ENCODE measurements at regions not wholly inside any gene's neighbourhood (a gene's known extent, or its start where the extent isn't known, plus 50 kb on each side); places are given as distances from the start of the nearest gene placed in this dataset.

GRCh38 chr2:125853626-125854025, 802.3 kb upstream of the GYPC start:
- no peak for TF ChIP-seq CTCF (conservative IDR thresholded peaks at IDR 0.05)
- no peak overlapping the region for H3K27ac ChIP-seq

- no peak for TF ChIP-seq CTCF (conservative IDR thresholded peaks at IDR 0.05)
Measured at GRCh38 chr2:125855204-125855603, 800.8 kb upstream of the GYPC start.

GRCh38 chr2:125857971-125858794, 797.8 kb upstream of the GYPC start:
- no peak for TF ChIP-seq CTCF (conservative IDR thresholded peaks at IDR 0.05)
- H3K27ac ChIP-seq: no peak overlapping the region

More at GRCh38 chr2:125855204-125855603, 800.8 kb upstream of the GYPC start:
- H3K27ac ChIP-seq: no peak overlapping the region

- TF ChIP-seq CTCF (conservative IDR thresholded peaks at IDR 0.05): no peak
- no peak overlapping the region for H3K27ac ChIP-seq
Measured at GRCh38 chr2:125861461-125861860, 794.5 kb upstream of the GYPC start.

GRCh38 chr2:125867908-125868307, 788.0 kb upstream of the GYPC start:
- H3K27ac ChIP-seq: no peak overlapping the region
- TF ChIP-seq CTCF (conservative IDR thresholded peaks at IDR 0.05): no peak

GRCh38 chr2:125870264-125870663, 785.7 kb upstream of the GYPC start:
- H3K27ac ChIP-seq: no peak overlapping the region
- no peak for TF ChIP-seq CTCF (conservative IDR thresholded peaks at IDR 0.05)

- no peak for TF ChIP-seq CTCF (conservative IDR thresholded peaks at IDR 0.05)
- H3K27ac ChIP-seq: no peak overlapping the region
Measured at GRCh38 chr2:125870746-125871145, 785.2 kb upstream of the GYPC start.
